Endodermal cell (in vitro differentiated cells): ENCODE measurements at regions not wholly inside any gene's neighbourhood (a gene's known extent, or its start where the extent isn't known, plus 50 kb on each side); places are given as distances from the start of the nearest gene placed in this dataset.

Experiments
- DNase-seq: peaks from one replicate; pipeline ENCODE4 v3.0.0-alpha.2; 2017
- H3K27ac ChIP-seq: 2 replicates; pipeline ENCODE4 v1.5.1; 2013; ENCODE audit warnings: mild to moderate bottlenecking, low read depth, low read length, moderate library complexity
- H3K27me3 ChIP-seq: 2 replicates; pipeline ENCODE4 v1.6.1; 2013; ENCODE audit warnings: mild to moderate bottlenecking, low read length, moderate library complexity; ENCODE audit not compliant: insufficient read depth, control insufficient read depth, poor library complexity, severe bottlenecking
- H3K36me3 ChIP-seq: 2 replicates; pipeline ENCODE4 v1.7.0; 2013; ENCODE audit warnings: mild to moderate bottlenecking, low read length, moderate library complexity; ENCODE audit not compliant: control insufficient read depth, insufficient read depth
- H3K4me1 ChIP-seq: one replicate; pipeline ENCODE4 v1.7.0; 2013; ENCODE audit warnings: low read length; ENCODE audit not compliant: control insufficient read depth, insufficient read depth
- H3K4me3 ChIP-seq: 2 replicates; pipeline ENCODE4 v1.5.1; 2013; ENCODE audit warnings: mild to moderate bottlenecking, low read length, moderate library complexity
- H3K9ac ChIP-seq: 2 replicates; pipeline ENCODE4 v1.6.1; 2013; ENCODE audit warnings: mild to moderate bottlenecking, low read length, moderate library complexity; ENCODE audit not compliant: poor library complexity, severe bottlenecking; ENCODE audit errors: extremely low read depth
- H3K9me3 ChIP-seq: 2 replicates; pipeline ENCODE4 v1.6.1; 2013; ENCODE audit warnings: mild to moderate bottlenecking, low read length, moderate library complexity; ENCODE audit not compliant: control insufficient read depth
- H3K27ac Mint-ChIP-seq: 2 replicates; pipeline ENCODE4 v1.8.0; 2020; ENCODE audit warnings: mixed read lengths
- H3K27me3 Mint-ChIP-seq: 2 replicates; pipeline ENCODE4 v1.8.0; 2021; ENCODE audit warnings: mild to moderate bottlenecking, mixed read lengths; ENCODE audit not compliant: insufficient read depth
- H3K36me3 Mint-ChIP-seq: 2 replicates; pipeline ENCODE4 v1.8.0; 2020; ENCODE audit warnings: low read depth, mixed read lengths
- H3K4me1 Mint-ChIP-seq: 2 replicates; pipeline ENCODE4 v1.8.0; 2020; ENCODE audit warnings: mixed read lengths
- H3K4me3 Mint-ChIP-seq: 2 replicates; pipeline ENCODE4 v1.8.0; 2020; ENCODE audit warnings: mild to moderate bottlenecking, moderate library complexity, mixed read lengths
- H3K9me3 Mint-ChIP-seq: 2 replicates; pipeline ENCODE4 v1.8.0; 2020; ENCODE audit warnings: mild to moderate bottlenecking, mixed read lengths
- CTCF ChIP-seq: fragments of 200-600 bp; sonication (generic); conservative IDR thresholded peaks from 2 replicates; pipeline ENCODE4 v1.5.0; 2021; ENCODE audit warnings: antibody characterized with exemption, mild to moderate bottlenecking
- WGBS, 2 experiments: methylation state at CpG; one replicate each; pipeline versions ENCODE4 v1.1.5 to v1.1.7; 2013; ENCODE audit warnings: missing lambda C conversion rate in 2 of 2, mixed read lengths in 1 of 2; ENCODE audit not compliant: insufficient coverage in 1 of 2, insufficient read length in 1 of 2; 5-methylcytosine and 5-hydroxymethylcytosine counted together

- Histone ChIP-seq H3K4me1 (peaks cover 2% of the 10 kb centered on the region), H3K9me3 (no peaks in the 10 kb centered on the region), H3K27me3 (no peaks in the 10 kb centered on the region), H3K36me3 (no peaks in the 10 kb centered on the region), H3K27ac (no peak overlapping the region), H3K9ac (no peak overlapping the region), H3K4me3 (no peak overlapping the region)
- Mint-ChIP-seq H3K27me3 (peaks cover 2% of the 10 kb centered on the region), H3K27ac (no peak overlapping the region), H3K9me3 (no peaks in the 10 kb centered on the region), H3K36me3 (no peaks in the 10 kb centered on the region), H3K4me1 (peaks cover 36% of the 10 kb centered on the region), H3K4me3 (no peak overlapping the region)
- no peak for DNase-seq
- WGBS, 2 experiments = 97% methylated on average over 3 of the region's 3 CpGs; no CpG with 5 or more reads in 1 of the 2 experiments
- no peak for TF ChIP-seq CTCF
Observed at GRCh38 chr6:43967719-43968091, 159.5 kb downstream of the MRPL14 start.

- no peak for DNase-seq
- peaks cover 2% of the 10 kb centered on the region for H3K4me1 ChIP-seq
- H3K36me3 Mint-ChIP-seq = no peaks in the 10 kb centered on the region
- H3K27ac ChIP-seq = no peak overlapping the region
- H3K27me3 Mint-ChIP-seq = no peaks in the 10 kb centered on the region
- no peak overlapping the region for H3K9ac ChIP-seq
- no peak overlapping the region for H3K4me3 ChIP-seq
- H3K4me1 Mint-ChIP-seq = peaks cover 33% of the 10 kb centered on the region
- no peaks in the 10 kb centered on the region for H3K9me3 ChIP-seq
- no peak overlapping the region for H3K4me3 Mint-ChIP-seq
- H3K36me3 ChIP-seq = no peaks in the 10 kb centered on the region
- no peak overlapping the region for H3K27ac Mint-ChIP-seq
- TF ChIP-seq CTCF = no peak
- H3K27me3 ChIP-seq = no peaks in the 10 kb centered on the region
- no peaks in the 10 kb centered on the region for H3K9me3 Mint-ChIP-seq
- 95 to 97% methylated on average over 10 of the region's 10 CpGs for WGBS, 2 experiments
Observed at GRCh38 chr6:43966853-43967718, 160.2 kb downstream of the MRPL14 start.

GRCh38 chr6:43966374-43966658, 160.9 kb downstream of the MRPL14 start:
- Histone ChIP-seq H3K9me3 (no peaks in the 10 kb centered on the region), H3K9ac (no peak overlapping the region), H3K4me1 (peaks cover 2% of the 10 kb centered on the region), H3K36me3 (no peaks in the 10 kb centered on the region), H3K27me3 (no peaks in the 10 kb centered on the region), H3K4me3 (no peak overlapping the region), H3K27ac (no peak overlapping the region)
- Mint-ChIP-seq H3K9me3 (no peaks in the 10 kb centered on the region), H3K4me1 (peaks cover 26% of the 10 kb centered on the region), H3K27me3 (no peaks in the 10 kb centered on the region), H3K27ac (no peak overlapping the region), H3K4me3 (no peak overlapping the region), H3K36me3 (no peaks in the 10 kb centered on the region)
- no peak for TF ChIP-seq CTCF
- no peak for DNase-seq
